ENCODE measurements at regions not wholly inside any gene's neighbourhood (a gene's known extent, or its start where the extent isn't known, plus 50 kb on each side); places are given as distances from the start of the nearest gene placed in this dataset.

DNA sequence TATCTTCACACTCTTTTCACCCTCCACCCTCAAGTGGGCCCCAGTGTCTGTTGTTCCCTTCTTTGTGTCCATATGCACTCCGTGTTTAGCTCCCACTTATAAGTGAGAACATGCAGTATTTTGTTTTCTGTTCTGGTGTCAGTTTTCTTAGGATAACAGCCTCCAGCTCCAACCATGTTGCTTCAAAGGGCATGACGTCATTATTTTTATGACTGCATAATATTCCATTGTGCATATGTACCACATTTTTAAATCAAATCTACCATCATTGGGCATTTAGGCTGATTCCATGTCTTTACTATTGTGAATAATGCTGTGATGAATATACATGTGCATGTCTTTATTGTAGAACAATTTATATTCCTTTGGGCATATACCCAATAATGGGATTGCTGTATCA, 140.3 kb downstream of the LYPLAL1 start:
- TF ChIP-seq TAF1 (IDR thresholded peaks at IDR 0.05; ENCODE audit: low read depth) = no peak
- TF ChIP-seq, protein P1, sequence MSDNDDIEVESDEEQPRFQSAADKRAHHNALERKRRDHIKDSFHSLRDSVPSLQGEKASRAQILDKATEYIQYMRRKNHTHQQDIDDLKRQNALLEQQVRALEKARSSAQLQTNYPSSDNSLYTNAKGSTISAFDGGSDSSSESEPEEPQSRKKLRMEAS (IDR thresholded peaks at IDR 0.05) = no peak
- TF ChIP-seq YY1 (IDR thresholded peaks at IDR 0.05; ENCODE audit: low read depth) = no peak
- TF ChIP-seq EP300 (IDR thresholded peaks at IDR 0.05; ENCODE audit: borderline replicate concordance) = no peak
- no peak for TF ChIP-seq FOXM1 (IDR thresholded peaks at IDR 0.05; ENCODE audit: borderline replicate concordance, low read depth)
- no peak for TF ChIP-seq TCF12 (IDR thresholded peaks at IDR 0.05; ENCODE audit: low read depth)
- TF ChIP-seq CEBPB (IDR thresholded peaks at IDR 0.05) = no peak
- TF ChIP-seq, protein P2, sequence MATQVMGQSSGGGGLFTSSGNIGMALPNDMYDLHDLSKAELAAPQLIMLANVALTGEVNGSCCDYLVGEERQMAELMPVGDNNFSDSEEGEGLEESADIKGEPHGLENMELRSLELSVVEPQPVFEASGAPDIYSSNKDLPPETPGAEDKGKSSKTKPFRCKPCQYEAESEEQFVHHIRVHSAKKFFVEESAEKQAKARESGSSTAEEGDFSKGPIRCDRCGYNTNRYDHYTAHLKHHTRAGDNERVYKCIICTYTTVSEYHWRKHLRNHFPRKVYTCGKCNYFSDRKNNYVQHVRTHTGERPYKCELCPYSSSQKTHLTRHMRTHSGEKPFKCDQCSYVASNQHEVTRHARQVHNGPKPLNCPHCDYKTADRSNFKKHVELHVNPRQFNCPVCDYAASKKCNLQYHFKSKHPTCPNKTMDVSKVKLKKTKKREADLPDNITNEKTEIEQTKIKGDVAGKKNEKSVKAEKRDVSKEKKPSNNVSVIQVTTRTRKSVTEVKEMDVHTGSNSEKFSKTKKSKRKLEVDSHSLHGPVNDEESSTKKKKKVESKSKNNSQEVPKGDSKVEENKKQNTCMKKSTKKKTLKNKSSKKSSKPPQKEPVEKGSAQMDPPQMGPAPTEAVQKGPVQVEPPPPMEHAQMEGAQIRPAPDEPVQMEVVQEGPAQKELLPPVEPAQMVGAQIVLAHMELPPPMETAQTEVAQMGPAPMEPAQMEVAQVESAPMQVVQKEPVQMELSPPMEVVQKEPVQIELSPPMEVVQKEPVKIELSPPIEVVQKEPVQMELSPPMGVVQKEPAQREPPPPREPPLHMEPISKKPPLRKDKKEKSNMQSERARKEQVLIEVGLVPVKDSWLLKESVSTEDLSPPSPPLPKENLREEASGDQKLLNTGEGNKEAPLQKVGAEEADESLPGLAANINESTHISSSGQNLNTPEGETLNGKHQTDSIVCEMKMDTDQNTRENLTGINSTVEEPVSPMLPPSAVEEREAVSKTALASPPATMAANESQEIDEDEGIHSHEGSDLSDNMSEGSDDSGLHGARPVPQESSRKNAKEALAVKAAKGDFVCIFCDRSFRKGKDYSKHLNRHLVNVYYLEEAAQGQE (IDR thresholded peaks at IDR 0.05; ENCODE audit: low read depth) = no peak
- no peak for TF ChIP-seq ZBTB7A (IDR thresholded peaks at IDR 0.05; ENCODE audit: low read depth)
- no peak for TF ChIP-seq NFIC (IDR thresholded peaks at IDR 0.05)
- TF ChIP-seq, protein P3, sequence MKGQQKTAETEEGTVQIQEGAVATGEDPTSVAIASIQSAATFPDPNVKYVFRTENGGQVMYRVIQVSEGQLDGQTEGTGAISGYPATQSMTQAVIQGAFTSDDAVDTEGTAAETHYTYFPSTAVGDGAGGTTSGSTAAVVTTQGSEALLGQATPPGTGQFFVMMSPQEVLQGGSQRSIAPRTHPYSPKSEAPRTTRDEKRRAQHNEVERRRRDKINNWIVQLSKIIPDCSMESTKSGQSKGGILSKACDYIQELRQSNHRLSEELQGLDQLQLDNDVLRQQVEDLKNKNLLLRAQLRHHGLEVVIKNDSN (IDR thresholded peaks at IDR 0.05) = no peak
